GM08714 (cell line): ENCODE measurements at regions not wholly inside any gene's neighbourhood (a gene's known extent, or its start where the extent isn't known, plus 50 kb on each side); places are given as distances from the start of the nearest gene placed in this dataset.

Experiments used
- H3K4me3 ChIP-seq: fragments of 200-500 bp; sonication (Bioruptor generic); 2 replicates; pipeline ENCODE4 v1.5.1; 2014; ENCODE audit warnings: mild to moderate bottlenecking, low read length, inconsistent platforms
- ZNF274 ChIP-seq: IDR thresholded peaks from 2 replicates; pipeline ENCODE4 v1.6.1; 2012; ENCODE audit warnings: mild to moderate bottlenecking, low read depth, low read length

DNA sequence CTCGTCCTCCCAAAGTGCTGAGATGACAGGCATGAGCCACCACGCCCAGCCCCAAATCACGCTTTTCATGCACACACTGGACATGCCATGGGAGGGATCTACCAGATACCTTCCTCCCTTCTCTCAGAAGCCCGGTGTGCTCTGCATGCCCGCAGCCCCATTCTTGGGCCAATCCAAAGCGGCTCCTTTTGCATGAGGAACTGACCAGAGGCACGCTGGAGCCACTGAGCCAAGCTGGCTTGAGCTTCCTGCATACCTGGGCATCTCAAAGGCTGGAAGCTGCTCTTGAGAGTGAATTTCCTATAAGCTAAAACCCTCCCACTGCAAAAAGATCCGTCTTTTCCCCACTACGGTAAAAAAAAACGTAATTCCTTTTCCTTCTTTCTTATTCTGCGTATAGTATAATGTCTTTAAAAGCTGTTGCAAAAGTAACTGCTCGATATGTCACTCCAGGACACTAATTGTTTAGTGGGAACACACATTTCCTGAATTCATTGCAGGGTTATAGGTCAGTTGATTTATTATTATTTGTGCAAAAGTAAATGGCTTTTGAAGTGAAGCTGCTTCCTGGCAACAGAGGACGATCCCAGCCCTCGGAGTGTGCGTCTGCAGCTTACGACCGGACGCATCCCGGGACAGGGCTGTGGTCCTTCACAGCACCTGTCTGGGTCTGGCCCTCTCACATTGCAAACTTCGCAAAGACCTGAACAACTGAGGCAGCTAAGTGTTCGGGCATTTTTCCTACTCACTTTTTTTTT is 61.8 kb upstream of the ETS2 start:
- no peak for TF ChIP-seq ZNF274
- no peak overlapping the region for H3K4me3 ChIP-seq

DNA sequence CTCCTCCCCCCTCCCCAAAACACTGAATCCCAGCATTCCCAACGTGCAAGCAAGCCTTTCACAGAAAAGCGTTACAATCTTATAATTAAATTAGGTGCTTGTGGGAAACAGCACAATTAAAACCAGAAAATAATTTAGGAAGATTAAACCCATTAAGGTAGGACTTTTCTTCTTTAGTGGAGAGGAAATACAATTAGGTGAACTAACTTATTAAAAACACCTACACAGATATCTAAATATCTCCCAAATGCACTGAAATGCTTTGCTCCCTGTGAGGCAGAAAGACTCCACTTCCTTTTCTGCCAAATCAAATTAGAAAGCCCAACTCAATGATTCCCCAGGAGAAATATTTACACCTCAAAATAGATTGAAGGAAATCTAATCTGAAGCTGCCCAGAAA is 60.9 kb upstream of the ETS2 start:
- no peak overlapping the region for H3K4me3 ChIP-seq
- TF ChIP-seq ZNF274: no peak

DNA sequence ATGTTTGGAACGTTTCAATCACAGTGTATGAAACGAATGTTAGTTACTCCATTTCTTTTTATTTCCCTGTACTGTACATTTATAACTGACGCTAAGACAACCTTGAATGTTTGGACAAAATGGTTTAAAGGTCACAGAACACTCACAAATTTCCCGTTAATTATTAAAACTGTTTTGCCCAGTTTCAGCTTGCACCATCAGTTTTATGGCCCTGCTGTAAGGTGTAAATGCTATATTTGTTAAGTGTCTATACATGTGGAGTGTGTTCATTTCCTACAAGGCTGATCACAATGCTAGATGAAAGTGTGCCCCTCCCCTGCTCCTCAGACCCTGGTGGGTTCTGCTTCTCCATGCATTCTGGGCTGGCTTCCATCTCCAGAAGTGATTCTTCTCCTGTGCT is 57.9 kb upstream of the ETS2 start:
- no peak for TF ChIP-seq ZNF274
- no peak overlapping the region for H3K4me3 ChIP-seq

DNA sequence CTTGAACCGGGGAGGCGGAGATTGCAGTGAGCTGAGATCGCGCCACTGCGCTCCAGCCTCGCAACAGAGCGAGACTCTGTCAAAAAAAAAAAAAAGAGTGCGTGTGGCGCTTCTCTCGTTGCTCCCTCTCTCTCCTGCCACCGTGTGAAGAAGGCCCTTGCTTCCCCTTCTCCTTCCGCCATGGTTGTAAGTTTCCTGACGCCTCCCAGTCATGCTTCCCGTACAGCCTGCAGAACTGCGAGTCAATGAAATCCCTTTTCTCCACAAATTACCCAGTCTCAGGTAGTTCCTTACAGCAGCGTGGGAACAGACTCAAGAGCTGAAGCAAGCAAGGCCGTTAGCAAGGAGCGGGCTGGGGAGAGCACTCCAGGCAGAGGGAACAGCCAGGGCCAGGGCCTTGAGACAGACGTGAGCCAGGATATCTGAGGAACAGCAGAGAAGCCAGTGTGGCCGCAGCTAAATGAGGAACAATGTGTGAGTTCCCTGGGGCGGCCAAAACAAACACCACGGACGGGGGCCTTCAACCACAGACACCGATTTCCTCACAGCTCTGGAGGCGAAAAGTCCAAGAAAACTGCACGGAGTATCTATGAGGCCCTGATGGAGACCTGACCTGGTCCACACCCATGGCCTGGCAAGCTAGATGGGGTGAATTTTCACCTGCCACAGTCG is 54.2 kb upstream of the ETS2 start:
- no peak for TF ChIP-seq ZNF274
- no peak overlapping the region for H3K4me3 ChIP-seq

- TF ChIP-seq ZNF274: no peak
These were observed 53.7 kb upstream of the ETS2 start for GRCh38 chr21:38752051-38752505.

DNA sequence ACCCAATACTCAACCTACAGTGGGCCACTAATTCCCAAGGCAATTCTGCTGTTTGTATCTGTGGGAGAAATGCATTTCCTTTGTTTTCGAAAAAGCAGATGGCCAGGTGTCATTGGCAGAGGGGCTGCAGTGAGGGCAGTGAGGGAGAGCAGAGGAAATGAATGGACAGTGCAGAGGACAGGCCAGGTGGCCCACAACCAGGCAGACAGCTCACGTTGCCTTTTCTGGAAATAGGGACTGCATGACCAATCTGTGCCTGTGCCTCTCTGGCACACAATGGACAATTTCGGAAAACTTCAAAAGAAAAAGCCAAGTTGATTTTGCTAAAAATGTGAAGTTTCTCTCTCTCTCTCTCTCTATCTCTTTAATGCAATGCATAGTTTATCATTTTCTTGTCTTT is 52.6 kb upstream of the ETS2 start:
- no peak for TF ChIP-seq ZNF274
- H3K4me3 ChIP-seq: no peak overlapping the region

More at GRCh38 chr21:38752051-38752505, 53.7 kb upstream of the ETS2 start:
- no peak overlapping the region for H3K4me3 ChIP-seq

DNA sequence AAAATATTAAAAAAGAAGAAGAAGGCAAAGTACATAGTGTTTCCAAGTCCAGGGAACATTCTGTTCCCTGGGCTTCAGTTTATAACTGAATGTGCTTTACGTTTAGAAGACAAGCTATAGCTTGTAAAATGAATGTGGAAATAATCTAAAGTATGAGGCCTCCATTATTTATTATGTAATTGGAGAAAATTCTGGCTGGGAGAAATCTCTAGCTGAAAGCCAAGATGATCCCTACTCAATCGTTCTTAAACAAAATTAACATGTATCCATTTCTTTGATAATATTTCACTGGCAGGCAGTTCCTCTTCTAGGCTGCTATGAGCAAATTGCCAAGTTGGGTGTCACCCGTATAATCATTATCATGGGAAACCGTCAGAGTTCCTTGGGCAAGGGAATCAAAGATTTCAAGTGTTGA is 52.2 kb upstream of the ETS2 start:
- no peak for TF ChIP-seq ZNF274
- H3K4me3 ChIP-seq: no peak overlapping the region
